ENCODE measurements at regions not wholly inside any gene's neighbourhood (a gene's known extent, or its start where the extent isn't known, plus 50 kb on each side); places are given as distances from the start of the nearest gene placed in this dataset.

GRCh38 chr10:8876171-8876570 is 821.7 kb downstream of the GATA3 start:
- TF ChIP-seq, protein P1, sequence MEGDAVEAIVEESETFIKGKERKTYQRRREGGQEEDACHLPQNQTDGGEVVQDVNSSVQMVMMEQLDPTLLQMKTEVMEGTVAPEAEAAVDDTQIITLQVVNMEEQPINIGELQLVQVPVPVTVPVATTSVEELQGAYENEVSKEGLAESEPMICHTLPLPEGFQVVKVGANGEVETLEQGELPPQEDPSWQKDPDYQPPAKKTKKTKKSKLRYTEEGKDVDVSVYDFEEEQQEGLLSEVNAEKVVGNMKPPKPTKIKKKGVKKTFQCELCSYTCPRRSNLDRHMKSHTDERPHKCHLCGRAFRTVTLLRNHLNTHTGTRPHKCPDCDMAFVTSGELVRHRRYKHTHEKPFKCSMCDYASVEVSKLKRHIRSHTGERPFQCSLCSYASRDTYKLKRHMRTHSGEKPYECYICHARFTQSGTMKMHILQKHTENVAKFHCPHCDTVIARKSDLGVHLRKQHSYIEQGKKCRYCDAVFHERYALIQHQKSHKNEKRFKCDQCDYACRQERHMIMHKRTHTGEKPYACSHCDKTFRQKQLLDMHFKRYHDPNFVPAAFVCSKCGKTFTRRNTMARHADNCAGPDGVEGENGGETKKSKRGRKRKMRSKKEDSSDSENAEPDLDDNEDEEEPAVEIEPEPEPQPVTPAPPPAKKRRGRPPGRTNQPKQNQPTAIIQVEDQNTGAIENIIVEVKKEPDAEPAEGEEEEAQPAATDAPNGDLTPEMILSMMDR (IDR thresholded peaks at IDR 0.05): no peak
- TF ChIP-seq EZH2 (IDR thresholded peaks at IDR 0.05): no peak
- no peak for TF ChIP-seq EZH2phosphoT487 (IDR thresholded peaks at IDR 0.05)

Data from neural progenitor cell (in vitro differentiated cells).